IPS DF 6.9 (cell line): ENCODE measurements at regions not wholly inside any gene's neighbourhood (a gene's known extent, or its start where the extent isn't known, plus 50 kb on each side); places are given as distances from the start of the nearest gene placed in this dataset.

Experiments
- DNase-seq: peaks from one replicate; pipeline ENCODE4 v3.0.0-alpha.2; 2013; ENCODE audit warnings: low read depth, low spot score
- H3K27ac ChIP-seq: one replicate; pipeline ENCODE4 v1.5.1; 2013; ENCODE audit warnings: low read length, control low read depth
- H3K27me3 ChIP-seq: 2 replicates; pipeline ENCODE4 v1.6.1; 2013; ENCODE audit warnings: mild to moderate bottlenecking, low read length; ENCODE audit not compliant: control insufficient read depth, insufficient read depth
- H3K36me3 ChIP-seq: 2 replicates; pipeline ENCODE4 v1.6.1; 2013; ENCODE audit warnings: low read length; ENCODE audit not compliant: control insufficient read depth, insufficient read depth
- H3K4me1 ChIP-seq: 2 replicates; pipeline ENCODE4 v1.6.1; 2013; ENCODE audit warnings: low read length; ENCODE audit not compliant: control insufficient read depth, insufficient read depth
- H3K4me3 ChIP-seq: 2 replicates; pipeline ENCODE4 v1.5.1; 2013; ENCODE audit warnings: mild to moderate bottlenecking, low read length
- H3K9me3 ChIP-seq: 2 replicates; pipeline ENCODE4 v1.6.1; 2013; ENCODE audit warnings: low read length, inconsistent platforms; ENCODE audit not compliant: control insufficient read depth, insufficient read depth
- WGBS: extraction: QIAGEN DNeasy Blood & Tissue Kit; methylation state at CpG from one replicate; pipeline ENCODE4 v1.1.7; 2013; ENCODE audit warnings: mixed read lengths, missing lambda C conversion rate; ENCODE audit not compliant: insufficient read length, insufficient coverage; 5-methylcytosine and 5-hydroxymethylcytosine counted together

- H3K9me3 ChIP-seq, result no peaks in the 10 kb centered on the region
- no peaks in the 10 kb centered on the region for H3K36me3 ChIP-seq
- H3K4me3 ChIP-seq, result no peak overlapping the region
- H3K27ac ChIP-seq, result no peak overlapping the region
- no peaks in the 10 kb centered on the region for H3K27me3 ChIP-seq
- no peak for DNase-seq
- WGBS, result no CpG with 5 or more reads among the region's 1 CpG
- no peaks in the 10 kb centered on the region for H3K4me1 ChIP-seq
Measured at GRCh38 chrX:78543281-78543680, 115.8 kb downstream of the RTL3 start.

- WGBS, result no CpG with 5 or more reads among the region's 2 CpGs
- no peaks in the 10 kb centered on the region for H3K4me1 ChIP-seq
- H3K27me3 ChIP-seq, result no peaks in the 10 kb centered on the region
- no peak overlapping the region for H3K27ac ChIP-seq
- DNase-seq, result no peak
- no peaks in the 10 kb centered on the region for H3K9me3 ChIP-seq
- no peaks in the 10 kb centered on the region for H3K36me3 ChIP-seq
- H3K4me3 ChIP-seq, result no peak overlapping the region
Measured at GRCh38 chrX:78540171-78540570, 119.0 kb downstream of the RTL3 start.

GRCh38 chrX:78534221-78534620 is 124.9 kb downstream of the RTL3 start:
- H3K27me3 ChIP-seq, result no peaks in the 10 kb centered on the region
- H3K36me3 ChIP-seq, result no peaks in the 10 kb centered on the region
- H3K27ac ChIP-seq, result no peak overlapping the region
- WGBS, result no CpG with 5 or more reads among the region's 2 CpGs
- no peak for DNase-seq
- H3K4me1 ChIP-seq, result no peaks in the 10 kb centered on the region
- H3K9me3 ChIP-seq, result no peaks in the 10 kb centered on the region
- H3K4me3 ChIP-seq, result no peak overlapping the region

GRCh38 chrX:78532363-78532762 is 126.8 kb downstream of the RTL3 start:
- no peak overlapping the region for H3K4me3 ChIP-seq
- no peaks in the 10 kb centered on the region for H3K9me3 ChIP-seq
- no peak overlapping the region for H3K27ac ChIP-seq
- H3K36me3 ChIP-seq, result no peaks in the 10 kb centered on the region
- H3K27me3 ChIP-seq, result no peaks in the 10 kb centered on the region
- H3K4me1 ChIP-seq, result no peaks in the 10 kb centered on the region
- no peak for DNase-seq

DNA sequence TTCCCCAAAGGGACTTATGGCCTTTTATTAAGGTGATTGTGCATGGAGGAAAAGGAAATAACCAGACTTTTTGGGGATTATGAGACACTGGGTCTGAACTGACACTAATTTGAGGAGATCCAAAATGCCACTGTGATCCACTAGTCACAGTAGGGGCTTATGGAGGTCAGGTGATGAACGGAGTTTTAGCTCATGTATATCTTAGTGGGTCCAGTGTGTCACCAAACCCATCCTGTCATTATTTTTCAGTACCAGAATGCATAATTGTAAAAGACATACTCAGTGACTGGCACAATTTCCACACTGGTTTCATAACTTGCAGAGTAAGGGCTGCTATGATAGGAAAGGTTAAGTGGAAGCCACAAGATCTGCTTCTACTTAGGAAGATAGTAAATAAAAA is 131.3 kb downstream of the RTL3 start:
- no CpG with 5 or more reads among the region's 1 CpG for WGBS
- Histone ChIP-seq H3K27ac (no peak overlapping the region), H3K4me3 (no peak overlapping the region), H3K4me1 (peaks cover 1% of the 10 kb centered on the region; the same call in 1 of the 2 replicates), H3K9me3 (no peaks in the 10 kb centered on the region), H3K27me3 (no peaks in the 10 kb centered on the region), H3K36me3 (no peaks in the 10 kb centered on the region)
- DNase-seq, result no peak

GRCh38 chrX:78527263-78527662 is 131.9 kb downstream of the RTL3 start:
- H3K27me3 ChIP-seq, result no peaks in the 10 kb centered on the region
- DNase-seq, result no peak
- no peak overlapping the region for H3K4me3 ChIP-seq
- H3K36me3 ChIP-seq, result no peaks in the 10 kb centered on the region
- no peaks in the 10 kb centered on the region for H3K9me3 ChIP-seq
- peaks cover 1% of the 10 kb centered on the region; the same call in 1 of the 2 replicates for H3K4me1 ChIP-seq
- no CpG with 5 or more reads among the region's 1 CpG for WGBS
- H3K27ac ChIP-seq, result no peak overlapping the region

DNA sequence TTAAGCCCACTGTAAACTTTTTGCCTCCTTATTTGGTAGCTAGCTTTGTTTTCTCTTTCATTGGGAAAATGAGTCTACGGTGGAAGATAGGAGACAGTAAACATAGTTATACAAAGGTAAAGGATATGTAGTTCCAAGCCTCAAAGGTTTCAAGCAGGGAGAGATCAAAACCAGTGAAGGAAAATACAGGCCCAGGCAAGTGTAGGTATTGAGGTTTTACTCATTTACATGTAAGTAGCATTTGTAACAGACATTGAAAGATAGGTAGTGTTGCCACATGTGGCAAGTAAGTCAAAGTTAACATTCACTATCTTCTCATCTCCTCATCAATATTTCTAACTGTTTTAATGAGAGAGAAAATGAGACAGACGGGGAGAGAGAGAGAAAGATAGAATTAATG is 136.5 kb downstream of the RTL3 start:
- H3K4me1 ChIP-seq, result peaks cover 1% of the 10 kb centered on the region; the same call in 1 of the 2 replicates
- no peak overlapping the region for H3K4me3 ChIP-seq
- 100% methylated on average over 1 of the region's 2 CpGs for WGBS
- H3K36me3 ChIP-seq, result no peaks in the 10 kb centered on the region
- no peak for DNase-seq
- no peaks in the 10 kb centered on the region for H3K27me3 ChIP-seq
- H3K9me3 ChIP-seq, result no peaks in the 10 kb centered on the region
- no peak overlapping the region for H3K27ac ChIP-seq

DNA sequence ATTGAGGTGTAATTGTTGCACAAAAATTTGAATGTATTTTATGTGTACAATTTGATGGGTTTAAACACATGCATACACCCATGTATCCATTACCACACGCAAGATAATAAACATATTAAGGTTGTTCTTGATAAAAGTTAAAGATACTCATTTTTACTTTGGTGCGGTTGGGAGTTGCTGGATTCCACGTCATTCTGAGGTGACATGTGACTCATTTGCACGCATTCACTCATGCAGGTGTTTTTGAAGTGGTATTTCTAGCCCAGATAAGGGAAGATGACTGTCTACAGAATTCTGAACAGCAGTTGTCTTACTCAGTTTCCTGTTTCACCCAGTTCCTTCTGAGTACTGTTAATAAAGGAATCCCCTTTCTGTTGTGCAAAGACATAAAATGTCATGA is 142.0 kb downstream of the RTL3 start:
- H3K27me3 ChIP-seq, result no peaks in the 10 kb centered on the region
- H3K4me3 ChIP-seq, result no peak overlapping the region
- no peaks in the 10 kb centered on the region for H3K36me3 ChIP-seq
- no peaks in the 10 kb centered on the region for H3K9me3 ChIP-seq
- H3K4me1 ChIP-seq, result no peaks in the 10 kb centered on the region
- no peak overlapping the region for H3K27ac ChIP-seq
- DNase-seq, result no peak
- WGBS, result no CpG with 5 or more reads among the region's 4 CpGs

DNA sequence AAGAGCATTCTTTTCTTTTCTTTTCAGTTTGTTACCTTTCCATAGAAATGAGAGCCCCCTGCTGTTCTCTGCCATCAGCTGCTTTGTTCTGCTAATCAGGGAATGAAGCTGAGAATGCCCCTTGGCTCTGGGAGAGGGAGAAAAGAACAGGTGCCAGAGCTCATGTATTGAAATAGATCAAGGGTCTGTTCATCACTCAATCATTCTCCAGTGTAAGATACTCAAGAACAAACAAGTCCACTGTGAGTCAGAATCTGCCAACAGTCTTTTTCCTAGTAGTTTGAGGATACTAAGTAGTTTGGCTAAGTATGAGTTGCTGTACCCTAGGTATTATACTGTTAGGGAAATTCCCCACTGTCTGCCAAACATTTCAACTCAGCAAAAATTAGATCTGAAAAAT is 144.3 kb downstream of the RTL3 start:
- no peaks in the 10 kb centered on the region for H3K27me3 ChIP-seq
- H3K4me3 ChIP-seq, result no peak overlapping the region
- DNase-seq, result peak; percentile 54
- no peaks in the 10 kb centered on the region for H3K9me3 ChIP-seq
- no peak overlapping the region for H3K27ac ChIP-seq
- no peaks in the 10 kb centered on the region for H3K4me1 ChIP-seq
- H3K36me3 ChIP-seq, result no peaks in the 10 kb centered on the region

DNA sequence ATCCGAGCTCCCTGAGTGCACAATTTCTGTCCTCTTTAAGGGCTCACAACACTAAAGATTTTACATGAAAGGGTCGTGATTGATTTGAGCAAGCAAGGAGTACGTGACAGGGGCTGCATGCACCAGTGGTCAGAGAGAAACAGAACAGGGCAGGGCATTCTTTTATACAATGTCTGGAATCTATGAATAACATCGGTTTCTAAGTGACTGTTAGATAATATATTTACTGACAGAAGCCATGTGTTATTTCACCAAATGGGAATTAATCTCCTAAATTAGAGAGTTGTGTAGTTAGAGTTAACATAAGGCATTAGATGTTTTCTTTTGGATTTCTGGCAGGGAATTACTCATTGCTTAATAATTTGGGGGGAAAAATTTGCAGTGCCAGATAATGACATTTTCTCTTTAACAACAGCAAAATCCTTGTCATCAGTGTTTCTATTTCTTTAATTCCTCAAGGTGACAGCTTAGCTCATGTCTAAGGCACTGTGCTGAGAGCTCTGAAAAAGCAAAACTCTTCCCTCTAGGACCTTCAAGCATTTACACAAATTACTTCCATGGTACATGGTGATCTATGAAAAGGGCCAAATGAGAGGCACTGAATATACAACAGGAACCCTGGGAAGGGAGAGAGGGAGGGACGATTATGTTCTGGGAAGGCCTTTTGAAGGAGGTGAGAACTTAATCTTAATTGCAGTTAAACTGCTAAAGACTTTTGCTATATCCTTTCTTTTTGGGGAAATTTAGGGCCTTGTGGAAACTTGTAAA is 145.0 kb downstream of the RTL3 start:
- Histone ChIP-seq H3K4me1 (no peaks in the 10 kb centered on the region), H3K4me3 (no peak overlapping the region), H3K36me3 (no peaks in the 10 kb centered on the region), H3K9me3 (no peaks in the 10 kb centered on the region), H3K27me3 (no peaks in the 10 kb centered on the region), H3K27ac (no peak overlapping the region)
- no peak for DNase-seq
- WGBS, result no CpG with 5 or more reads among the region's 5 CpGs

DNA sequence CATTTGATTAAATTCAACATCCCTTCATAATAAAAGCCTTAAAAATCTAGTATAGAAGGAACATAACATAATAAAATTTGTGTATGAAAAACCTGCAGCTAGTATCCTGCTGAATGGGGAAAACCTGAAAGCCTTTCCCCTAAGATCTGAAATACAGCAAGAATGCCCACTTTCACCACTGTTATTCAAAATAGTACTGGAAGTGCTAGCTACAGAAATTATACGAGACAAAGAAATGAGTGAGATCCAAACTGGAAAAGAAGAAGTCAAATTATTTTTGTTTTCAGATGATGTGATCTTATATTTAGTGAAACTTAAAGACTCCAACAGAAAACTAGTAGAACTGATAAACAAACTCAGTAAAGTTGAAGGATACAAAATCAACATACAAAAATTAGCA is 152.9 kb downstream of the RTL3 start:
- WGBS, result no CpG with 5 or more reads among the region's 1 CpG
- H3K27ac ChIP-seq, result no peak overlapping the region
- H3K9me3 ChIP-seq, result no peaks in the 10 kb centered on the region
- no peak overlapping the region for H3K4me3 ChIP-seq
- H3K4me1 ChIP-seq, result no peaks in the 10 kb centered on the region
- H3K27me3 ChIP-seq, result no peaks in the 10 kb centered on the region
- no peaks in the 10 kb centered on the region for H3K36me3 ChIP-seq
- no peak for DNase-seq
